ENCODE measurements at regions not wholly inside any gene's neighbourhood (a gene's known extent, or its start where the extent isn't known, plus 50 kb on each side); places are given as distances from the start of the nearest gene placed in this dataset.

GRCh38 chr4:166625018-166625637, 609.2 kb downstream of the SPOCK3 start:
- Histone ChIP-seq H3K36me3 (ENCODE audit: control insufficient read depth in 4 of 4, insufficient read depth in 3 of 4, low read depth in 1 of 4, low read length in 3 of 4) (no peaks in the 10 kb centered on the region), H3K27me3 (ENCODE audit: control insufficient read depth in 4 of 4, insufficient read depth in 4 of 4, low read length in 3 of 4) (peaks cover 0 to 2% (median 0%) of the 10 kb centered on the region in 4 donors), H3K9ac (ENCODE audit: low read depth in 1 of 2, low read length in 2 of 2) (no peak overlapping the region), H3K4me3 (ENCODE audit: low read depth in 1 of 3, low read length in 3 of 3) (no peak overlapping the region), H3K9me3 (ENCODE audit: control insufficient read depth in 4 of 4, low read length in 3 of 4) (no peaks in the 10 kb centered on the region), H3K4me1 (ENCODE audit: control insufficient read depth in 4 of 4, insufficient read depth in 4 of 4, low read length in 3 of 4) (no peaks in the 10 kb centered on the region), H3K27ac (ENCODE audit: low read depth in 1 of 2, low read length in 2 of 2) (no peak overlapping the region)
- 45% methylated on average over 1 of the region's 1 CpG for WGBS
- no peak for DNase-seq (ENCODE audit: low spot score)
- TF ChIP-seq HNF4A (conservative IDR thresholded peaks at IDR 0.05) = no peak
- TF ChIP-seq FOXA2 (IDR thresholded peaks at IDR 0.05) = no peak
- TF ChIP-seq, protein P1, sequence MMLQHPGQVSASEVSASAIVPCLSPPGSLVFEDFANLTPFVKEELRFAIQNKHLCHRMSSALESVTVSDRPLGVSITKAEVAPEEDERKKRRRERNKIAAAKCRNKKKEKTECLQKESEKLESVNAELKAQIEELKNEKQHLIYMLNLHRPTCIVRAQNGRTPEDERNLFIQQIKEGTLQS (IDR thresholded peaks at IDR 0.05) = no peak
- no peak for TF ChIP-seq FOXA1 (IDR thresholded peaks at IDR 0.05)
- no peak for TF ChIP-seq RAD21 (IDR thresholded peaks at IDR 0.05)
- TF ChIP-seq EGR1 (IDR thresholded peaks at IDR 0.05; ENCODE audit: low read depth in 2 of 2) = no peak
- no peak for TF ChIP-seq TAF1 (conservative IDR thresholded peaks at IDR 0.05)
- TF ChIP-seq, protein P2, sequence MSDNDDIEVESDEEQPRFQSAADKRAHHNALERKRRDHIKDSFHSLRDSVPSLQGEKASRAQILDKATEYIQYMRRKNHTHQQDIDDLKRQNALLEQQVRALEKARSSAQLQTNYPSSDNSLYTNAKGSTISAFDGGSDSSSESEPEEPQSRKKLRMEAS (IDR thresholded peaks at IDR 0.05) = no peak
- no peak for TF ChIP-seq NR2F2 (IDR thresholded peaks at IDR 0.05)
- TF ChIP-seq, protein P3, sequence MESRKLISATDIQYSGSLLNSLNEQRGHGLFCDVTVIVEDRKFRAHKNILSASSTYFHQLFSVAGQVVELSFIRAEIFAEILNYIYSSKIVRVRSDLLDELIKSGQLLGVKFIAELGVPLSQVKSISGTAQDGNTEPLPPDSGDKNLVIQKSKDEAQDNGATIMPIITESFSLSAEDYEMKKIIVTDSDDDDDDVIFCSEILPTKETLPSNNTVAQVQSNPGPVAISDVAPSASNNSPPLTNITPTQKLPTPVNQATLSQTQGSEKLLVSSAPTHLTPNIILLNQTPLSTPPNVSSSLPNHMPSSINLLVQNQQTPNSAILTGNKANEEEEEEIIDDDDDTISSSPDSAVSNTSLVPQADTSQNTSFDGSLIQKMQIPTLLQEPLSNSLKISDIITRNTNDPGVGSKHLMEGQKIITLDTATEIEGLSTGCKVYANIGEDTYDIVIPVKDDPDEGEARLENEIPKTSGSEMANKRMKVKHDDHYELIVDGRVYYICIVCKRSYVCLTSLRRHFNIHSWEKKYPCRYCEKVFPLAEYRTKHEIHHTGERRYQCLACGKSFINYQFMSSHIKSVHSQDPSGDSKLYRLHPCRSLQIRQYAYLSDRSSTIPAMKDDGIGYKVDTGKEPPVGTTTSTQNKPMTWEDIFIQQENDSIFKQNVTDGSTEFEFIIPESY (IDR thresholded peaks at IDR 0.05) = no peak
- no peak for TF ChIP-seq HNF4G (IDR thresholded peaks at IDR 0.05)
- no peak for TF ChIP-seq JUND (IDR thresholded peaks at IDR 0.05)

DNA sequence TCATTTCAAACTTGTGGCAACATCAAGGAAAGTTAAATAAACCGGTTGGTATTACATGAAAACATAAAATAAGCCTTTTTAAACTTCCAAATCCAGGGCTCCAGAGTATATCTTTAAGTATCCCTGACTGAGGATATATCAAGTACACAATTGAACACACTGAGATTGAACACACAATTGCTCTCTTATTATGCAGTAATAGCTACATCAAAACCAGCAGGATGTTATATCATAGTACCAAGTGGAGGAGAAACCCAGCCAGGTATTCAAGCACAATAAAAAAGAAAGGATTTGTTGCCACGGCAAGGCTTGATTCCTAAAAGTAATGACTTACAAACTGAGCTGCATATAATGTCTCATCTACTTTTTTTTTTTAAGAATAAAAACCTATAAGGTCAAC, 605.8 kb downstream of the SPOCK3 start:
- no peak for TF ChIP-seq TAF1 (conservative IDR thresholded peaks at IDR 0.05)
- no peak for TF ChIP-seq HNF4A (conservative IDR thresholded peaks at IDR 0.05)
- Histone ChIP-seq H3K9me3 (ENCODE audit: control insufficient read depth in 4 of 4, low read length in 3 of 4) (no peaks in the 10 kb centered on the region), H3K4me3 (ENCODE audit: low read depth in 1 of 3, low read length in 3 of 3) (no peak overlapping the region), H3K9ac (ENCODE audit: low read depth in 1 of 2, low read length in 2 of 2) (no peak overlapping the region), H3K4me1 (ENCODE audit: control insufficient read depth in 4 of 4, insufficient read depth in 4 of 4, low read length in 3 of 4) (no peaks in the 10 kb centered on the region), H3K27ac (ENCODE audit: low read depth in 1 of 2, low read length in 2 of 2) (no peak overlapping the region), H3K27me3 (ENCODE audit: control insufficient read depth in 4 of 4, insufficient read depth in 4 of 4, low read length in 3 of 4) (no peaks in the 10 kb centered on the region), H3K36me3 (ENCODE audit: control insufficient read depth in 4 of 4, insufficient read depth in 3 of 4, low read depth in 1 of 4, low read length in 3 of 4) (no peaks in the 10 kb centered on the region)
- DNase-seq (ENCODE audit: low spot score) = no peak
- 66% methylated on average over 2 of the region's 2 CpGs for whole genome bisulfite sequencing

- WGBS = 74% methylated on average over 2 of the region's 2 CpGs
- DNase-seq (ENCODE audit: low spot score) = no peak
- Histone ChIP-seq H3K27me3 (ENCODE audit: control insufficient read depth in 4 of 4, insufficient read depth in 4 of 4, low read length in 3 of 4) (no peaks in the 10 kb centered on the region), H3K4me3 (ENCODE audit: low read depth in 1 of 3, low read length in 3 of 3) (no peak overlapping the region), H3K4me1 (ENCODE audit: control insufficient read depth in 4 of 4, insufficient read depth in 4 of 4, low read length in 3 of 4) (no peaks in the 10 kb centered on the region), H3K36me3 (ENCODE audit: control insufficient read depth in 4 of 4, insufficient read depth in 3 of 4, low read depth in 1 of 4, low read length in 3 of 4) (no peaks in the 10 kb centered on the region), H3K9ac (ENCODE audit: low read depth in 1 of 2, low read length in 2 of 2) (no peak overlapping the region), H3K9me3 (ENCODE audit: control insufficient read depth in 4 of 4, low read length in 3 of 4) (peaks cover 0 to 4% (median 0%) of the 10 kb centered on the region in 4 donors), H3K27ac (ENCODE audit: low read depth in 1 of 2, low read length in 2 of 2) (no peak overlapping the region)
- TF ChIP-seq JUND (IDR thresholded peaks at IDR 0.05) (no peak), SP1 (IDR thresholded peaks at IDR 0.05) (no peak), RXRA (IDR thresholded peaks at IDR 0.05) (no peak), GABPA (IDR thresholded peaks at IDR 0.05 in 1 of 2, conservative IDR thresholded peaks at IDR 0.05 in 1 of 2) (no peak), TAF1 (conservative IDR thresholded peaks at IDR 0.05) (no peak), NR2F2 (IDR thresholded peaks at IDR 0.05) (no peak), YY1 (IDR thresholded peaks at IDR 0.05) (no peak), HNF4G (IDR thresholded peaks at IDR 0.05) (no peak), FOXA2 (IDR thresholded peaks at IDR 0.05) (no peak), EGR1 (IDR thresholded peaks at IDR 0.05; ENCODE audit: low read depth in 2 of 2) (no peak), FOXA1 (IDR thresholded peaks at IDR 0.05) (no peak), REST (IDR thresholded peaks at IDR 0.05) (no peak), HNF4A (conservative IDR thresholded peaks at IDR 0.05) (no peak)
- TF ChIP-seq, protein P2 (IDR thresholded peaks at IDR 0.05) = no peak
- TF ChIP-seq, protein P1 (IDR thresholded peaks at IDR 0.05) = no peak
- TF ChIP-seq, protein P4, sequence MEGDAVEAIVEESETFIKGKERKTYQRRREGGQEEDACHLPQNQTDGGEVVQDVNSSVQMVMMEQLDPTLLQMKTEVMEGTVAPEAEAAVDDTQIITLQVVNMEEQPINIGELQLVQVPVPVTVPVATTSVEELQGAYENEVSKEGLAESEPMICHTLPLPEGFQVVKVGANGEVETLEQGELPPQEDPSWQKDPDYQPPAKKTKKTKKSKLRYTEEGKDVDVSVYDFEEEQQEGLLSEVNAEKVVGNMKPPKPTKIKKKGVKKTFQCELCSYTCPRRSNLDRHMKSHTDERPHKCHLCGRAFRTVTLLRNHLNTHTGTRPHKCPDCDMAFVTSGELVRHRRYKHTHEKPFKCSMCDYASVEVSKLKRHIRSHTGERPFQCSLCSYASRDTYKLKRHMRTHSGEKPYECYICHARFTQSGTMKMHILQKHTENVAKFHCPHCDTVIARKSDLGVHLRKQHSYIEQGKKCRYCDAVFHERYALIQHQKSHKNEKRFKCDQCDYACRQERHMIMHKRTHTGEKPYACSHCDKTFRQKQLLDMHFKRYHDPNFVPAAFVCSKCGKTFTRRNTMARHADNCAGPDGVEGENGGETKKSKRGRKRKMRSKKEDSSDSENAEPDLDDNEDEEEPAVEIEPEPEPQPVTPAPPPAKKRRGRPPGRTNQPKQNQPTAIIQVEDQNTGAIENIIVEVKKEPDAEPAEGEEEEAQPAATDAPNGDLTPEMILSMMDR (IDR thresholded peaks at IDR 0.05; ENCODE audit: low read depth, low read length, missing input control) = no peak
Observed at GRCh38 chr4:166635367-166635766, 598.9 kb downstream of the SPOCK3 start.

Measured in liver (tissue), 8 donors.